Neural cell (in vitro differentiated cells): ENCODE measurements at regions not wholly inside any gene's neighbourhood (a gene's known extent, or its start where the extent isn't known, plus 50 kb on each side); places are given as distances from the start of the nearest gene placed in this dataset.

ENCODE experiments used
- H2AFZ ChIP-seq: fragments of 200-600, 300-800 bp; sonication (generic), shearing (Covaris generic); 2 replicates; pipeline ENCODE4 v1.6.0; 2014; ENCODE audit warnings: low read depth, mild to moderate bottlenecking, antibody characterized with exemption, low read length, moderate library complexity
- H3F3A ChIP-seq: fragments of 200-600 bp; shearing (Covaris generic); 2 replicates; pipeline ENCODE4 v1.6.1; 2016; ENCODE audit warnings: mild to moderate bottlenecking, moderate library complexity, mixed read lengths, antibody characterized with exemption, low read length; ENCODE audit not compliant: insufficient read depth, poor library complexity, severe bottlenecking
- H3K27ac ChIP-seq: fragments of 200-600, 300-800 bp; sonication (generic), shearing (Covaris generic); 2 replicates; pipeline ENCODE4 v1.5.1; 2014; ENCODE audit warnings: mild to moderate bottlenecking, low read length, moderate library complexity
- H3K27me3 ChIP-seq: fragments of 300-800, 200-600 bp; sonication (generic), shearing (Covaris generic); 2 replicates; pipeline ENCODE4 v1.6.0; 2014; ENCODE audit warnings: mild to moderate bottlenecking, low read depth, low read length, moderate library complexity; ENCODE audit not compliant: insufficient read depth
- H3K36me3 ChIP-seq: fragments of 300-800, 200-600 bp; sonication (generic), shearing (Covaris generic); 2 replicates; pipeline ENCODE4 v1.5.1; 2014; ENCODE audit warnings: mild to moderate bottlenecking, antibody characterized with exemption, low read length, moderate library complexity; ENCODE audit not compliant: insufficient read depth
- H3K4me2 ChIP-seq: fragments of 300-800, 200-600 bp; sonication (generic), shearing (Covaris generic); 2 replicates; pipeline ENCODE4 v1.6.0; 2014; ENCODE audit warnings: mild to moderate bottlenecking, low read length
- H3K4me3 ChIP-seq: fragments of 300-800, 200-600 bp; sonication (generic), shearing (Covaris generic); 2 replicates; pipeline ENCODE4 v1.5.1; 2014; ENCODE audit warnings: mild to moderate bottlenecking, low read length, moderate library complexity
- H3K79me2 ChIP-seq: fragments of 200-600 bp; shearing (Covaris generic); replicated peaks from 2 replicates; pipeline ENCODE4 v1.6.0; 2014; ENCODE audit warnings: mild to moderate bottlenecking, low read length, moderate library complexity; ENCODE audit not compliant: insufficient read depth
- H3K9ac ChIP-seq: fragments of 300-800, 200-600 bp; sonication (generic), shearing (Covaris generic); 2 replicates; pipeline ENCODE4 v1.6.1; 2016; ENCODE audit warnings: mild to moderate bottlenecking, low read length, mixed read lengths
- H3K9me2 ChIP-seq: fragments of 200-600 bp; shearing (Covaris generic); 2 replicates; pipeline ENCODE4 v1.6.1; 2016; ENCODE audit warnings: mild to moderate bottlenecking, low read length, mixed read lengths; ENCODE audit not compliant: insufficient read depth
- H3K9me3 ChIP-seq: fragments of 200-600, 300-800 bp; sonication (generic), shearing (Covaris generic); 2 replicates; pipeline ENCODE4 v1.6.1; 2016; ENCODE audit warnings: mild to moderate bottlenecking, mixed run types, low read length, moderate library complexity, mixed read lengths
- H4K20me1 ChIP-seq: fragments of 200-600 bp; shearing (Covaris generic); 2 replicates; pipeline ENCODE4 v1.6.1; 2016; ENCODE audit warnings: mild to moderate bottlenecking, mixed run types; ENCODE audit not compliant: insufficient read depth
- EP300 ChIP-seq: fragments of 450-650 bp; conservative IDR thresholded peaks from 2 replicates; pipeline ENCODE4 v1.6.1; 2014; ENCODE audit warnings: antibody characterized with exemption, mild to moderate bottlenecking, moderate library complexity; ENCODE audit not compliant: poor library complexity, severe bottlenecking
- EZH2 ChIP-seq: fragments of 200-600, 300-800 bp; shearing (Covaris generic), sonication (generic); IDR thresholded peaks from 2 replicates; pipeline ENCODE4 v1.6.1; 2014; ENCODE audit warnings: antibody characterized with exemption, low read length, borderline replicate concordance, mild to moderate bottlenecking; ENCODE audit not compliant: insufficient read depth, poor library complexity, severe bottlenecking
- MXI1 ChIP-seq: fragments of 450-650 bp; conservative IDR thresholded peaks from 2 replicates; pipeline ENCODE4 v1.6.1; 2014; ENCODE audit warnings: antibody characterized with exemption, mild to moderate bottlenecking; ENCODE audit not compliant: poor library complexity, severe bottlenecking
- POLR2AphosphoS5 ChIP-seq: IDR thresholded peaks from 2 replicates; pipeline ENCODE4 v1.6.1; 2012
- RAD21 ChIP-seq: fragments of 450-650 bp; conservative IDR thresholded peaks from 2 replicates; pipeline ENCODE4 v1.6.1; 2014; ENCODE audit warnings: antibody characterized with exemption, mild to moderate bottlenecking, moderate library complexity
- SMC3 ChIP-seq: fragments of 450-650 bp; conservative IDR thresholded peaks from 2 replicates; pipeline ENCODE4 v1.6.1; 2014; ENCODE audit warnings: antibody characterized with exemption, mild to moderate bottlenecking, moderate library complexity; ENCODE audit not compliant: poor library complexity
- TAF1 ChIP-seq: IDR thresholded peaks from 2 replicates; pipeline ENCODE4 v1.6.1; 2012; ENCODE audit warnings: low read depth
- TF ChIP-seq, protein P1 (sequence below): IDR thresholded peaks from 2 replicates; pipeline ENCODE4 v1.6.1; 2012; ENCODE audit warnings: borderline replicate concordance
- TF ChIP-seq, protein P2 (sequence below): fragments of 450-650 bp; IDR thresholded peaks from 2 replicates; pipeline ENCODE4 v1.5.1; 2014; ENCODE audit warnings: antibody characterized with exemption, mild to moderate bottlenecking, moderate library complexity; ENCODE audit not compliant: poor library complexity, severe bottlenecking

- H2AFZ ChIP-seq = no peak overlapping the region
- H3K27ac ChIP-seq = no peak overlapping the region
- H3K36me3 ChIP-seq = no peaks in the 10 kb centered on the region
- H3K79me2 ChIP-seq = no peaks in the 10 kb centered on the region
- no peaks in the 10 kb centered on the region for H3F3A ChIP-seq
- H3K27me3 ChIP-seq = no peaks in the 10 kb centered on the region
- H3K9me3 ChIP-seq = no peaks in the 10 kb centered on the region
- no peak overlapping the region for H3K4me2 ChIP-seq
- H3K9ac ChIP-seq = no peak overlapping the region
- no peaks in the 10 kb centered on the region for H4K20me1 ChIP-seq
- TF ChIP-seq MXI1 (no peak), SMC3 (no peak)
- no peak overlapping the region for H3K4me3 ChIP-seq
- H3K9me2 ChIP-seq = no peaks in the 10 kb centered on the region
These were observed 140.2 kb downstream of the C9orf50 start for GRCh38 chr9:129480745-129481144.

DNA sequence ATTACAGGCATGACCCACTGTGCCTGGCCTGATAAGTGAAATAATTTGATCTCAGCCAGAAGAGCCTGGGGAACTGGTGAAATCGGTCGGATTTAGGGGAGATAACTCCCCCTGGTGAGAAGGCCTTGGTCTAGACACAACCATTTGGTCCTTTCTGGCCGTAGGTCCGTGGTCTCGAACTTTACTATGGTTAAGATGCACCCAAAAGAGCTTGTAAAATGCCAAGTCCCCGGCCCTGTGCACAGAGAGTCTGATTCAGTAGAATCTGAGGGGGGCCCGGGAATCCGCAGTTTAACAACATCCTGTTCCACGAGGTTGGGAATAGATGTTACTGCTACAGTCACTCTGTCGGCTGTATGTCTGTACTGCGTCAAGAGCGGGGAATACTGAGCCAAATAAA, 140.7 kb downstream of the C9orf50 start:
- TF ChIP-seq SMC3 (no peak), POLR2AphosphoS5 (no peak), TAF1 (no peak), MXI1 (no peak), EP300 (no peak), EZH2 (no peak), RAD21 (no peak)
- TF ChIP-seq, protein P1, sequence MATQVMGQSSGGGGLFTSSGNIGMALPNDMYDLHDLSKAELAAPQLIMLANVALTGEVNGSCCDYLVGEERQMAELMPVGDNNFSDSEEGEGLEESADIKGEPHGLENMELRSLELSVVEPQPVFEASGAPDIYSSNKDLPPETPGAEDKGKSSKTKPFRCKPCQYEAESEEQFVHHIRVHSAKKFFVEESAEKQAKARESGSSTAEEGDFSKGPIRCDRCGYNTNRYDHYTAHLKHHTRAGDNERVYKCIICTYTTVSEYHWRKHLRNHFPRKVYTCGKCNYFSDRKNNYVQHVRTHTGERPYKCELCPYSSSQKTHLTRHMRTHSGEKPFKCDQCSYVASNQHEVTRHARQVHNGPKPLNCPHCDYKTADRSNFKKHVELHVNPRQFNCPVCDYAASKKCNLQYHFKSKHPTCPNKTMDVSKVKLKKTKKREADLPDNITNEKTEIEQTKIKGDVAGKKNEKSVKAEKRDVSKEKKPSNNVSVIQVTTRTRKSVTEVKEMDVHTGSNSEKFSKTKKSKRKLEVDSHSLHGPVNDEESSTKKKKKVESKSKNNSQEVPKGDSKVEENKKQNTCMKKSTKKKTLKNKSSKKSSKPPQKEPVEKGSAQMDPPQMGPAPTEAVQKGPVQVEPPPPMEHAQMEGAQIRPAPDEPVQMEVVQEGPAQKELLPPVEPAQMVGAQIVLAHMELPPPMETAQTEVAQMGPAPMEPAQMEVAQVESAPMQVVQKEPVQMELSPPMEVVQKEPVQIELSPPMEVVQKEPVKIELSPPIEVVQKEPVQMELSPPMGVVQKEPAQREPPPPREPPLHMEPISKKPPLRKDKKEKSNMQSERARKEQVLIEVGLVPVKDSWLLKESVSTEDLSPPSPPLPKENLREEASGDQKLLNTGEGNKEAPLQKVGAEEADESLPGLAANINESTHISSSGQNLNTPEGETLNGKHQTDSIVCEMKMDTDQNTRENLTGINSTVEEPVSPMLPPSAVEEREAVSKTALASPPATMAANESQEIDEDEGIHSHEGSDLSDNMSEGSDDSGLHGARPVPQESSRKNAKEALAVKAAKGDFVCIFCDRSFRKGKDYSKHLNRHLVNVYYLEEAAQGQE = no peak
- TF ChIP-seq, protein P2, sequence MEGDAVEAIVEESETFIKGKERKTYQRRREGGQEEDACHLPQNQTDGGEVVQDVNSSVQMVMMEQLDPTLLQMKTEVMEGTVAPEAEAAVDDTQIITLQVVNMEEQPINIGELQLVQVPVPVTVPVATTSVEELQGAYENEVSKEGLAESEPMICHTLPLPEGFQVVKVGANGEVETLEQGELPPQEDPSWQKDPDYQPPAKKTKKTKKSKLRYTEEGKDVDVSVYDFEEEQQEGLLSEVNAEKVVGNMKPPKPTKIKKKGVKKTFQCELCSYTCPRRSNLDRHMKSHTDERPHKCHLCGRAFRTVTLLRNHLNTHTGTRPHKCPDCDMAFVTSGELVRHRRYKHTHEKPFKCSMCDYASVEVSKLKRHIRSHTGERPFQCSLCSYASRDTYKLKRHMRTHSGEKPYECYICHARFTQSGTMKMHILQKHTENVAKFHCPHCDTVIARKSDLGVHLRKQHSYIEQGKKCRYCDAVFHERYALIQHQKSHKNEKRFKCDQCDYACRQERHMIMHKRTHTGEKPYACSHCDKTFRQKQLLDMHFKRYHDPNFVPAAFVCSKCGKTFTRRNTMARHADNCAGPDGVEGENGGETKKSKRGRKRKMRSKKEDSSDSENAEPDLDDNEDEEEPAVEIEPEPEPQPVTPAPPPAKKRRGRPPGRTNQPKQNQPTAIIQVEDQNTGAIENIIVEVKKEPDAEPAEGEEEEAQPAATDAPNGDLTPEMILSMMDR = no peak
- Histone ChIP-seq H3K4me2 (no peak overlapping the region), H3K9ac (no peak overlapping the region), H3K36me3 (no peaks in the 10 kb centered on the region), H3K79me2 (no peaks in the 10 kb centered on the region), H3K4me3 (no peak overlapping the region), H3K27me3 (no peaks in the 10 kb centered on the region), H4K20me1 (no peaks in the 10 kb centered on the region), H3K9me2 (no peaks in the 10 kb centered on the region), H3F3A (no peaks in the 10 kb centered on the region), H3K9me3 (no peaks in the 10 kb centered on the region), H3K27ac (no peak overlapping the region), H2AFZ (no peak overlapping the region)

DNA sequence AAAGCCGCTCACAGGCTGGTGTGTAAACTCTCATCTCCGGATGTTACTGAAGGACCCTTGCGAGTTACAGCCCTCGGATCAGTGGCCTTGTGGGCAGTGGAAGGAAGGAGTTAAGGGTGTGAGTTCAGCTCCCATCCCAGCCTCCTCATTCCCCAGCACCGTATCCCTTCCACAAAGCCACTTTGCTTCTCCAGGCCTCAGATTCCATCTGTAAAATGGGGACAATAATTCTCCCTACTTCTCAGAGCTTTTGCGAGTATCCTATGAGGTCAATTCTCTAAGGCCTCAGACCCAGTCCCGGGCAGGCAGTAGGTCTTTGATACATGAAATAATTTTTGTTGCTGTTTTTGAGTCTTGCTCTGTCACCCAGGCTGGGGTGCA, 141.3 kb downstream of the C9orf50 start:
- no peaks in the 10 kb centered on the region for H3K9me2 ChIP-seq
- H3K27me3 ChIP-seq = no peaks in the 10 kb centered on the region
- H2AFZ ChIP-seq = no peak overlapping the region
- no peaks in the 10 kb centered on the region for H3F3A ChIP-seq
- H4K20me1 ChIP-seq = no peaks in the 10 kb centered on the region
- no peaks in the 10 kb centered on the region for H3K36me3 ChIP-seq
- H3K27ac ChIP-seq = peak overlapping the region; percentile 57
- no peaks in the 10 kb centered on the region for H3K9me3 ChIP-seq
- no peak overlapping the region for H3K4me2 ChIP-seq
- no peaks in the 10 kb centered on the region for H3K79me2 ChIP-seq
- H3K4me3 ChIP-seq = no peak overlapping the region
- TF ChIP-seq SMC3 (no peak), EZH2 (no peak), EP300 (no peak), TAF1 (no peak), MXI1 (no peak), POLR2AphosphoS5 (no peak), RAD21 (no peak)
- TF ChIP-seq, protein P1 = no peak
- TF ChIP-seq, protein P2 = no peak
- H3K9ac ChIP-seq = peak overlapping the region; percentile 46
